ENCODE measurements at regions not wholly inside any gene's neighbourhood (a gene's known extent, or its start where the extent isn't known, plus 50 kb on each side); places are given as distances from the start of the nearest gene placed in this dataset.
"Not testable (repeated sequence)": the region's sequence is repeated elsewhere in the genome, so short reads cannot be mapped to it uniquely, and the experiment has no call there.

- ATAC-seq (no peak), DNase-seq (no peak), FAIRE-seq (no peak)
- intact Hi-C loops (cut with DNase I): no loop called here
- no peaks in the 10 kb centered on the region for H3K9me3 ChIP-seq
- H3K27ac ChIP-seq: no peak overlapping the region
- WGBS, 2 donors: 15 to 16% methylated on average over 4 of the region's 4 CpGs
- TF ChIP-seq CTCF (IDR thresholded peaks at IDR 0.05): no peak
- no peaks in the 10 kb centered on the region for H3K4me1 ChIP-seq
- no peaks in the 10 kb centered on the region for H3K27me3 ChIP-seq
- no peaks in the 10 kb centered on the region for H3K36me3 ChIP-seq
- no peak overlapping the region for H3K4me3 ChIP-seq
These were observed 1214.9 kb upstream of the IGFBP7 start for GRCh38 chr4:58325070-58325469.

- no peaks in the 10 kb centered on the region for H3K4me1 ChIP-seq
- DNase-seq: no peak
- WGBS, 2 donors: 66 to 74% methylated on average over 4 of the region's 4 CpGs
- no peaks in the 10 kb centered on the region for H3K36me3 ChIP-seq
- no peaks in the 10 kb centered on the region for H3K9me3 ChIP-seq
- TF ChIP-seq CTCF (IDR thresholded peaks at IDR 0.05): no peak
- intact Hi-C loops (cut with DNase I): no loop called here
- no peak for FAIRE-seq
- H3K27me3 ChIP-seq: no peaks in the 10 kb centered on the region
- no peak for ATAC-seq
- no peak overlapping the region for H3K27ac ChIP-seq
- H3K4me3 ChIP-seq: no peak overlapping the region
These were observed 1203.3 kb upstream of the IGFBP7 start for GRCh38 chr4:58313444-58313843.

GRCh38 chr4:58303456-58303855, 1193.3 kb upstream of the IGFBP7 start:
- peaks cover 0 to 9% (median 0%) of the 10 kb centered on the region in 3 donors for H3K4me1 ChIP-seq
- no peaks in the 10 kb centered on the region for H3K9me3 ChIP-seq
- no peaks in the 10 kb centered on the region for H3K36me3 ChIP-seq
- DNase-seq (no peak), ATAC-seq (no peak), FAIRE-seq (no peak)
- TF ChIP-seq CTCF (IDR thresholded peaks at IDR 0.05): no peak
- WGBS, 2 donors: 81 to 83% methylated on average over 1 of the region's 1 CpG
- H3K4me3 ChIP-seq: no peak overlapping the region
- intact Hi-C loops (cut with DNase I): no loop called here
- no peak overlapping the region for H3K27ac ChIP-seq
- H3K27me3 ChIP-seq: no peaks in the 10 kb centered on the region

GRCh38 chr4:58301376-58301999, 1191.3 kb upstream of the IGFBP7 start:
- WGBS, 2 donors: 4 to 6% methylated on average over 2 of the region's 2 CpGs
- H3K4me3 ChIP-seq: no peak overlapping the region
- H3K9me3 ChIP-seq: no peaks in the 10 kb centered on the region
- no peaks in the 10 kb centered on the region for H3K27me3 ChIP-seq
- peak in 1 of 6 donors; percentile 9 for DNase-seq
- ATAC-seq: peak; percentile 72 to 89 (median 81)
- FAIRE-seq: no peak
- TF ChIP-seq CTCF (IDR thresholded peaks at IDR 0.05): no peak
- no peaks in the 10 kb centered on the region for H3K36me3 ChIP-seq
- peaks cover 0 to 9% (median 0%) of the 10 kb centered on the region in 3 donors for H3K4me1 ChIP-seq
- H3K27ac ChIP-seq: peak overlapping the region in 1 of 4 donors; percentile 27
- intact Hi-C loops (cut with DNase I): no loop called here

GRCh38 chr4:58286335-58286734, 1176.2 kb upstream of the IGFBP7 start:
- no peaks in the 10 kb centered on the region for H3K4me1 ChIP-seq
- 17 to 20% methylated on average over 4 of the region's 4 CpGs for WGBS, 2 donors
- intact Hi-C loops (cut with DNase I): no loop called here
- H3K4me3 ChIP-seq: no peak overlapping the region
- no peak overlapping the region for H3K27ac ChIP-seq
- ATAC-seq: no peak
- no peak for DNase-seq
- H3K27me3 ChIP-seq: no peaks in the 10 kb centered on the region
- H3K9me3 ChIP-seq: no peaks in the 10 kb centered on the region
- TF ChIP-seq CTCF (IDR thresholded peaks at IDR 0.05): no peak
- H3K36me3 ChIP-seq: no peaks in the 10 kb centered on the region
- FAIRE-seq: no peak

- intact Hi-C loops (cut with DNase I); H3K4me1 ChIP-seq; H3K9me3 ChIP-seq; ATAC-seq; H3K27ac ChIP-seq; DNase-seq; H3K36me3 ChIP-seq; H3K27me3 ChIP-seq; FAIRE-seq; H3K4me3 ChIP-seq: not testable (repeated sequence)
- WGBS, 2 donors: 38 to 47% methylated on average over 2 of the region's 2 CpGs
These were observed 1170.7 kb upstream of the IGFBP7 start for GRCh38 chr4:58280928-58281327.

Measured in pancreas (tissue), 10 donors.